SU-DHL-6 (cell line): ENCODE measurements at regions not wholly inside any gene's neighbourhood (a gene's known extent, or its start where the extent isn't known, plus 50 kb on each side); places are given as distances from the start of the nearest gene placed in this dataset.

Source experiments
- CTCF ChIP-seq: fragments of 200-600 bp; sonication (generic); IDR thresholded peaks from one replicate; pipeline ENCODE4 v1.5.1; 2017; ENCODE audit warnings: antibody characterized with exemption, mild to moderate bottlenecking, low read length, moderate library complexity; ENCODE audit not compliant: insufficient read depth, poor library complexity, severe bottlenecking
- EZH2phosphoT487 ChIP-seq: fragments of 200-600 bp; sonication (generic), shearing (Covaris generic); conservative IDR thresholded peaks from 2 replicates; pipeline ENCODE4 v1.6.1; 2018; ENCODE audit warnings: mild to moderate bottlenecking, antibody characterized with exemption, low read length, moderate library complexity, mixed read lengths

- TF ChIP-seq CTCF (no peak), EZH2phosphoT487 (no peak)
Measured at GRCh38 chr21:39084073-39084472, 99.2 kb downstream of the PSMG1 start.
